HepG2 (cell line): ENCODE measurements at regions not wholly inside any gene's neighbourhood (a gene's known extent, or its start where the extent isn't known, plus 50 kb on each side); places are given as distances from the start of the nearest gene placed in this dataset.

ENCODE experiments used
- ATAC-seq: fragments of 200-7000 bp; cut with Tn5 transposase; 3 replicates; pipeline ENCODE4 v1.9.1; 2020; ENCODE audit warnings: mild to moderate bottlenecking, moderate library complexity
- BruUV-seq: library from RNA; stranded (reverse); fragments of 400-500 nt; replicated peaks from 2 replicates; lab custom pipeline; 2021; lab: Mats Ljungman, UMichigan
- CTCF ChIA-PET: fragments of 300-600 bp; formaldehyde crosslinking; extraction: SDS; loops from one replicate; lab custom pipeline; 2021; ENCODE audit warnings: low total read pairs, inconsistent platforms, low intra/inter-chr PET ratio; lab: Yijun Ruan, JAX
- POLR2A ChIA-PET: fragments of 350-600 bp; sonication (Branson Sonifier 250); formaldehyde crosslinking; loops from one replicate; lab custom pipeline; 2020; ENCODE audit warnings: antibody characterized with exemption, inconsistent platforms; lab: Yijun Ruan, JAX
- DNase-seq: peaks from one replicate; pipeline ENCODE4 v3.0.0-alpha.2; 2015; ENCODE audit warnings: low spot score
- FAIRE-seq: peaks from 3 replicates; lab custom pipeline; 2011; peaks lifted over from hg19 to GRCh38; lab: Jason Lieb, UNC
- H2AFZ ChIP-seq: one replicate; pipeline ENCODE4 v1.6.1; 2011; ENCODE audit warnings: low read length, inconsistent platforms
- H3K27ac ChIP-seq: fragments of 300-600 bp; 3 replicates; pipeline ENCODE4 v1.8.0; 2011; ENCODE audit warnings: mixed run types, mild to moderate bottlenecking, mixed read lengths, low read length, inconsistent platforms; ENCODE audit not compliant: insufficient read depth; ENCODE audit errors: extremely low read length
- H3K27me3 ChIP-seq, 2 experiments: fragments of 200-600 bp in 1 of 2; 2 replicates in 1 of 2; 3 replicates in 1 of 2; pipeline versions ENCODE4 v1.6.0 to v1.8.0; 2011; ENCODE audit warnings: low read length in 2 of 2, mild to moderate bottlenecking in 2 of 2, moderate library complexity in 2 of 2, inconsistent platforms in 1 of 2; ENCODE audit not compliant: insufficient read depth in 2 of 2, control insufficient read depth in 1 of 2
- H3K36me3 ChIP-seq, 2 experiments: fragments of 200-600 bp in 1 of 2; replicated peaks in 1 of 2; 2 replicates in 1 of 2; 3 replicates in 1 of 2; pipeline versions ENCODE4 v1.5.1 to v1.8.0; 2011; ENCODE audit warnings: low read length in 2 of 2, inconsistent platforms in 1 of 2; ENCODE audit not compliant: insufficient read depth in 2 of 2, control insufficient read depth in 1 of 2
- H3K4me1 ChIP-seq: 2 replicates; pipeline ENCODE4 v1.5.1; 2012; ENCODE audit warnings: low read length, inconsistent platforms; ENCODE audit not compliant: insufficient read depth
- H3K4me2 ChIP-seq: 2 replicates; pipeline ENCODE4 v1.6.0; 2011; ENCODE audit warnings: low read depth, low read length, inconsistent platforms
- H3K4me3 ChIP-seq, 3 experiments: fragments of 200-600 bp in 1 of 3; sonication (generic), shearing (Covaris generic) in 1 of 3; replicated peaks in 1 of 3; 2 replicates each; pipeline ENCODE4 v1.5.1; 2011 to 2016; ENCODE audit warnings: low read length in 3 of 3, inconsistent platforms in 2 of 3, low read depth in 2 of 3, mild to moderate bottlenecking in 2 of 3, control low read depth in 1 of 3, mixed read lengths in 1 of 3; ENCODE audit not compliant: insufficient read depth in 1 of 3
- H3K79me2 ChIP-seq: one replicate; pipeline ENCODE4 v1.6.1; 2011; ENCODE audit warnings: low read length, inconsistent platforms; ENCODE audit not compliant: insufficient read depth
- H3K9ac ChIP-seq: 2 replicates; pipeline ENCODE4 v1.6.0; 2011; ENCODE audit warnings: mild to moderate bottlenecking, low read depth, low read length, inconsistent platforms; ENCODE audit not compliant: insufficient read depth
- H3K9me3 ChIP-seq: 2 replicates; pipeline ENCODE4 v1.5.1; 2012; ENCODE audit warnings: mild to moderate bottlenecking, low read length
- H4K20me1 ChIP-seq: 2 replicates; pipeline ENCODE4 v1.6.0; 2011; ENCODE audit warnings: inconsistent platforms, mild to moderate bottlenecking, low read length, moderate library complexity; ENCODE audit not compliant: insufficient read depth
- DNMT3B ChIP-seq: conservative IDR thresholded peaks from 2 replicates; pipeline ENCODE4 v1.6.1; 2016; ENCODE audit warnings: missing biosample characterization, control low read depth
- HNRNPUL1 ChIP-seq: fragments of 200-400 bp; formaldehyde crosslinking; IDR thresholded peaks from 2 replicates; pipeline ENCODE4 v1.6.1; 2017; ENCODE audit warnings: low read depth, mild to moderate bottlenecking, low read length, moderate library complexity
- MYC ChIP-seq: sonication (generic); formaldehyde crosslinking; IDR thresholded peaks from 2 replicates; pipeline ENCODE4 v1.9.0; 2021; ENCODE audit warnings: missing genetic modification reagents, borderline replicate concordance
- PCBP1 ChIP-seq: fragments of 200-400 bp; formaldehyde crosslinking; IDR thresholded peaks from 2 replicates; pipeline ENCODE4 v1.6.1; 2017; ENCODE audit warnings: mild to moderate bottlenecking, low read depth, low read length, borderline replicate concordance
- PPARG ChIP-seq: conservative IDR thresholded peaks from 2 replicates; pipeline ENCODE4 v1.6.1; 2016; ENCODE audit warnings: missing biosample characterization, missing genetic modification reagents
- PTBP1 ChIP-seq: fragments of 200-400 bp; formaldehyde crosslinking; IDR thresholded peaks from 2 replicates; pipeline ENCODE4 v1.6.1; 2018; ENCODE audit warnings: low read length, low read depth; ENCODE audit not compliant: poor library complexity, severe bottlenecking
- REXO4 ChIP-seq: sonication (generic); formaldehyde crosslinking; IDR thresholded peaks from 2 replicates; pipeline ENCODE4 v1.8.0; 2022; ENCODE audit warnings: missing genetic modification reagents, mild to moderate bottlenecking, borderline replicate concordance
- TBL1XR1 ChIP-seq: fragments of 150-350 bp; IDR thresholded peaks from 2 replicates; pipeline ENCODE4 v1.6.1; 2014; ENCODE audit warnings: borderline replicate concordance, low read length; ENCODE audit not compliant: partially characterized antibody
- ZBTB7A ChIP-seq: sonication (generic); formaldehyde crosslinking; IDR thresholded peaks from 2 replicates; pipeline ENCODE4 v1.8.0; 2022; ENCODE audit warnings: mild to moderate bottlenecking, missing genetic modification reagents
- ZNF138 ChIP-seq: sonication (generic); formaldehyde crosslinking; IDR thresholded peaks from 2 replicates; pipeline ENCODE4 v1.5.0; 2020; ENCODE audit warnings: mild to moderate bottlenecking, low read depth, missing genetic modification reagents
- ZNF331 ChIP-seq: sonication (generic); formaldehyde crosslinking; IDR thresholded peaks from 2 replicates; pipeline ENCODE4 v1.4.0; 2020; ENCODE audit warnings: missing genetic modification reagents
- ZNF773 ChIP-seq: sonication (generic); formaldehyde crosslinking; IDR thresholded peaks from 2 replicates; pipeline ENCODE4 v1.4.0; 2020; ENCODE audit warnings: missing genetic modification reagents, borderline replicate concordance
- WGBS: methylation state at CpG from one replicate; pipeline ENCODE4 v1.1.6; 2017; ENCODE audit warnings: low lambda C conversion rate; 5-methylcytosine and 5-hydroxymethylcytosine counted together
- in situ Hi-C: cut with HindIII; loops from 2 replicates; pipeline ENCODE4 v1.10.0; 2017; ENCODE audit warnings: low pct_unique_long_range_greater_than_20kb; ENCODE audit not compliant: extremely low pct_ligation_motif_present
- intact Hi-C: fragments of 100-400 bp; cut with micrococcal nuclease; formaldehyde crosslinking; loops from one replicate; pipeline ENCODE4 v1.10.0; 2022; ENCODE audit not compliant: unreplicated experiment
- TF ChIP-seq, protein P1 (sequence below): sonication (generic); formaldehyde crosslinking; IDR thresholded peaks from 2 replicates; pipeline ENCODE4 v1.5.0; 2020; ENCODE audit warnings: mild to moderate bottlenecking, missing genetic modification reagents, borderline replicate concordance
- TF ChIP-seq, protein P2 (sequence below): sonication (generic); formaldehyde crosslinking; IDR thresholded peaks from 2 replicates; pipeline ENCODE4 v1.8.1; 2022; ENCODE audit warnings: mild to moderate bottlenecking, missing genetic modification reagents
- TF ChIP-seq, protein P3 (sequence below): sonication (generic); formaldehyde crosslinking; IDR thresholded peaks from 2 replicates; pipeline ENCODE4 v1.5.1; 2020; ENCODE audit warnings: missing genetic modification reagents, mild to moderate bottlenecking, borderline replicate concordance
- TF ChIP-seq, protein P4 (sequence below): sonication (generic); formaldehyde crosslinking; IDR thresholded peaks from 2 replicates; pipeline ENCODE4 v1.5.0; 2020; ENCODE audit warnings: mild to moderate bottlenecking, missing genetic modification reagents

DNA sequence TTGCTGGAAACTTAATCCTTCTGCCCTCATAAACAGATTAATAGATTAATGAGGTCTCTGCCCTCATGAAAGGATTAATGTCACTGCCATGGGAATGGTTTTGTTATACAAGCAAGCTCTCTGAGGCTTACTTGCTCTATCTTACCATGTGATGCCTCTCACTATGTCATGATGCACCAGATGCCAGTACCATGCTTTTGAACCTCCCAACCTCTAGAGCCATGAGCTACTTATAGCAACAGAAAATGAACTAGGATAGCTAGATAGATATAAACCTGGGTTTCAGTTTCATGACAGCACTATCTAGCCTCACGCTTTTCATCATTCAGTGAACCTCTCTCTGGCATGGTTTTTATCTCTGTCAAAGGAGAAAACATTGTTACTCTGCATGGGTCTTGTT lies 371.6 kb upstream of the LRP1B start (continued):
- TF ChIP-seq, protein P1, sequence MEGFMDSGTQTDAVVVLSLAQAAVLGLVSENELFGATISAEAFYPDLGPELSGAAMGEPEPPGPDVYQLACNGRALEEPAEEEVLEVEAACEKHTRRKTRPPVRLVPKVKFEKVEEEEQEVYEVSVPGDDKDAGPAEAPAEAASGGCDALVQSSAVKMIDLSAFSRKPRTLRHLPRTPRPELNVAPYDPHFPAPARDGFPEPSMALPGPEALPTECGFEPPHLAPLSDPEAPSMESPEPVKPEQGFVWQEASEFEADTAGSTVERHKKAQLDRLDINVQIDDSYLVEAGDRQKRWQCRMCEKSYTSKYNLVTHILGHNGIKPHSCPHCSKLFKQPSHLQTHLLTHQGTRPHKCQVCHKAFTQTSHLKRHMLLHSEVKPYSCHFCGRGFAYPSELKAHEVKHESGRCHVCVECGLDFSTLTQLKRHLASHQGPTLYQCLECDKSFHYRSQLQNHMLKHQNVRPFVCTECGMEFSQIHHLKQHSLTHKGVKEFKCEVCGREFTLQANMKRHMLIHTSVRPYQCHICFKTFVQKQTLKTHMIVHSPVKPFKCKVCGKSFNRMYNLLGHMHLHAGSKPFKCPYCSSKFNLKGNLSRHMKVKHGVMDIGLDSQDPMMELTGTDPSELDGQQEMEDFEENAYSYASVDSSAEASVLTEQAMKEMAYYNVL (CRISPR knock-in tag), result no peak
- no peak for TF ChIP-seq PPARG (CRISPR knock-in tag)

DNA sequence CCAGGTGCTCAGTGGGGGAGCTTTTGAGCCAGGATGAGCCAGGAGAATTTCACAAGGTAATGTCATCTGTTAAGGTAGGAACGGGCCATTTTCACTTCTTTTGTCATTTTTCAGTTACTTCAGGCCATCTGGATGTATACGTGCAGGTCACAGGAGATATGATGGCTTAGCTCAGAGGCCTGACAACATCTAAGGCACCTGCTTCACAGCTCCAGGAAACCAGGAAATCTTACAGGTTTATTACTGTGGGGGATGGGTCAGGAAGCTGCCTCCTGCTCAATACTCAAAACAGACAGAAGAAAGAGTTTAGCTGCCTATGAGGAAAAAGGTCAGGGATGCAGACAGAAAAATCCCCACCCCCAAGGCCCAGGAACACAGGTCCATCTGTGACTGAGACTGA lies 364.3 kb upstream of the LRP1B start:
- intact Hi-C loops (no loop called here), in situ Hi-C loops (no loop called here)
- WGBS, result 0% methylated on average over 2 of the region's 2 CpGs
- H3K27ac ChIP-seq, result no peak overlapping the region
- ChIA-PET CTCF (no interaction called here), POLR2A (no interaction called here)
- no peaks in the 10 kb centered on the region for H4K20me1 ChIP-seq
- H3K9ac ChIP-seq, result no peak overlapping the region
- H3K9me3 ChIP-seq, result no peaks in the 10 kb centered on the region
- BruUV-seq, result no TSS peak
- no peak overlapping the region for H3K4me3 ChIP-seq
- peaks cover 0 to 4% of the 10 kb centered on the region in 2 experiments; a peak in 2 of 5 replicates for H3K27me3 ChIP-seq
- DNase-seq (no peak), FAIRE-seq (no peak), ATAC-seq (no peak)
- no peaks in the 10 kb centered on the region for H3K36me3 ChIP-seq
- no peak overlapping the region for H3K4me2 ChIP-seq
- H3K79me2 ChIP-seq, result no peaks in the 10 kb centered on the region
- H2AFZ ChIP-seq, result no peak overlapping the region
- H3K4me1 ChIP-seq, result no peaks in the 10 kb centered on the region
- TF ChIP-seq ZNF138 (no peak), DNMT3B (CRISPR knock-in tag) (no peak), TBL1XR1 (no peak), ZNF331 (CRISPR knock-in tag) (no peak), ZNF773 (CRISPR knock-in tag) (no peak), MYC (CRISPR knock-in tag) (no peak), PTBP1 (no peak), HNRNPUL1 (no peak), ZBTB7A (CRISPR knock-in tag) (no peak), REXO4 (no peak), PCBP1 (no peak)
- TF ChIP-seq, protein P2, sequence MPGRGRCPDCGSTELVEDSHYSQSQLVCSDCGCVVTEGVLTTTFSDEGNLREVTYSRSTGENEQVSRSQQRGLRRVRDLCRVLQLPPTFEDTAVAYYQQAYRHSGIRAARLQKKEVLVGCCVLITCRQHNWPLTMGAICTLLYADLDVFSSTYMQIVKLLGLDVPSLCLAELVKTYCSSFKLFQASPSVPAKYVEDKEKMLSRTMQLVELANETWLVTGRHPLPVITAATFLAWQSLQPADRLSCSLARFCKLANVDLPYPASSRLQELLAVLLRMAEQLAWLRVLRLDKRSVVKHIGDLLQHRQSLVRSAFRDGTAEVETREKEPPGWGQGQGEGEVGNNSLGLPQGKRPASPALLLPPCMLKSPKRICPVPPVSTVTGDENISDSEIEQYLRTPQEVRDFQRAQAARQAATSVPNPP (CRISPR knock-in tag), result no peak
- TF ChIP-seq, protein P3, sequence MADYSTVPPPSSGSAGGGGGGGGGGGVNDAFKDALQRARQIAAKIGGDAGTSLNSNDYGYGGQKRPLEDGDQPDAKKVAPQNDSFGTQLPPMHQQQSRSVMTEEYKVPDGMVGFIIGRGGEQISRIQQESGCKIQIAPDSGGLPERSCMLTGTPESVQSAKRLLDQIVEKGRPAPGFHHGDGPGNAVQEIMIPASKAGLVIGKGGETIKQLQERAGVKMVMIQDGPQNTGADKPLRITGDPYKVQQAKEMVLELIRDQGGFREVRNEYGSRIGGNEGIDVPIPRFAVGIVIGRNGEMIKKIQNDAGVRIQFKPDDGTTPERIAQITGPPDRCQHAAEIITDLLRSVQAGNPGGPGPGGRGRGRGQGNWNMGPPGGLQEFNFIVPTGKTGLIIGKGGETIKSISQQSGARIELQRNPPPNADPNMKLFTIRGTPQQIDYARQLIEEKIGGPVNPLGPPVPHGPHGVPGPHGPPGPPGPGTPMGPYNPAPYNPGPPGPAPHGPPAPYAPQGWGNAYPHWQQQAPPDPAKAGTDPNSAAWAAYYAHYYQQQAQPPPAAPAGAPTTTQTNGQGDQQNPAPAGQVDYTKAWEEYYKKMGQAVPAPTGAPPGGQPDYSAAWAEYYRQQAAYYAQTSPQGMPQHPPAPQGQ (CRISPR knock-in tag), result no peak
- TF ChIP-seq, protein P4, sequence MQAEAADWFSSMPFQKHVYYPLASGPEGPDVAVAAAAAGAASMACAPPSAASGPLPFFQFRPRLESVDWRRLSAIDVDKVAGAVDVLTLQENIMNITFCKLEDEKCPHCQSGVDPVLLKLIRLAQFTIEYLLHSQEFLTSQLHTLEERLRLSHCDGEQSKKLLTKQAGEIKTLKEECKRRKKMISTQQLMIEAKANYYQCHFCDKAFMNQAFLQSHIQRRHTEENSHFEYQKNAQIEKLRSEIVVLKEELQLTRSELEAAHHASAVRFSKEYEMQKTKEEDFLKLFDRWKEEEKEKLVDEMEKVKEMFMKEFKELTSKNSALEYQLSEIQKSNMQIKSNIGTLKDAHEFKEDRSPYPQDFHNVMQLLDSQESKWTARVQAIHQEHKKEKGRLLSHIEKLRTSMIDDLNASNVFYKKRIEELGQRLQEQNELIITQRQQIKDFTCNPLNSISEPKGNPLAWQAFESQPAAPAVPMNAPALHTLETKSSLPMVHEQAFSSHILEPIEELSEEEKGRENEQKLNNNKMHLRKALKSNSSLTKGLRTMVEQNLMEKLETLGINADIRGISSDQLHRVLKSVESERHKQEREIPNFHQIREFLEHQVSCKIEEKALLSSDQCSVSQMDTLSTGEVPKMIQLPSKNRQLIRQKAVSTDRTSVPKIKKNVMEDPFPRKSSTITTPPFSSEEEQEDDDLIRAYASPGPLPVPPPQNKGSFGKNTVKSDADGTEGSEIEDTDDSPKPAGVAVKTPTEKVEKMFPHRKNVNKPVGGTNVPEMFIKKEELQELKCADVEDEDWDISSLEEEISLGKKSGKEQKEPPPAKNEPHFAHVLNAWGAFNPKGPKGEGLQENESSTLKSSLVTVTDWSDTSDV (CRISPR knock-in tag), result no peak
